ENCODE measurements at regions not wholly inside any gene's neighbourhood (a gene's known extent, or its start where the extent isn't known, plus 50 kb on each side); places are given as distances from the start of the nearest gene placed in this dataset.

GRCh38 chr20:24079661-24080412 is 91.3 kb upstream of the GGTLC1 start:
- no peak overlapping the region for H3K27ac ChIP-seq
- no peaks in the 10 kb centered on the region for H3K27me3 ChIP-seq
- no peaks in the 10 kb centered on the region for H3K36me3 ChIP-seq
- TF ChIP-seq, protein P1, sequence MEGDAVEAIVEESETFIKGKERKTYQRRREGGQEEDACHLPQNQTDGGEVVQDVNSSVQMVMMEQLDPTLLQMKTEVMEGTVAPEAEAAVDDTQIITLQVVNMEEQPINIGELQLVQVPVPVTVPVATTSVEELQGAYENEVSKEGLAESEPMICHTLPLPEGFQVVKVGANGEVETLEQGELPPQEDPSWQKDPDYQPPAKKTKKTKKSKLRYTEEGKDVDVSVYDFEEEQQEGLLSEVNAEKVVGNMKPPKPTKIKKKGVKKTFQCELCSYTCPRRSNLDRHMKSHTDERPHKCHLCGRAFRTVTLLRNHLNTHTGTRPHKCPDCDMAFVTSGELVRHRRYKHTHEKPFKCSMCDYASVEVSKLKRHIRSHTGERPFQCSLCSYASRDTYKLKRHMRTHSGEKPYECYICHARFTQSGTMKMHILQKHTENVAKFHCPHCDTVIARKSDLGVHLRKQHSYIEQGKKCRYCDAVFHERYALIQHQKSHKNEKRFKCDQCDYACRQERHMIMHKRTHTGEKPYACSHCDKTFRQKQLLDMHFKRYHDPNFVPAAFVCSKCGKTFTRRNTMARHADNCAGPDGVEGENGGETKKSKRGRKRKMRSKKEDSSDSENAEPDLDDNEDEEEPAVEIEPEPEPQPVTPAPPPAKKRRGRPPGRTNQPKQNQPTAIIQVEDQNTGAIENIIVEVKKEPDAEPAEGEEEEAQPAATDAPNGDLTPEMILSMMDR (IDR thresholded peaks at IDR 0.05) = no peak
- H3K9me3 ChIP-seq = no peaks in the 10 kb centered on the region
- H3K4me1 ChIP-seq = no peaks in the 10 kb centered on the region
- no peak for DNase-seq (ENCODE audit: low spot score)
- no peak overlapping the region for H3K4me3 ChIP-seq

DNA sequence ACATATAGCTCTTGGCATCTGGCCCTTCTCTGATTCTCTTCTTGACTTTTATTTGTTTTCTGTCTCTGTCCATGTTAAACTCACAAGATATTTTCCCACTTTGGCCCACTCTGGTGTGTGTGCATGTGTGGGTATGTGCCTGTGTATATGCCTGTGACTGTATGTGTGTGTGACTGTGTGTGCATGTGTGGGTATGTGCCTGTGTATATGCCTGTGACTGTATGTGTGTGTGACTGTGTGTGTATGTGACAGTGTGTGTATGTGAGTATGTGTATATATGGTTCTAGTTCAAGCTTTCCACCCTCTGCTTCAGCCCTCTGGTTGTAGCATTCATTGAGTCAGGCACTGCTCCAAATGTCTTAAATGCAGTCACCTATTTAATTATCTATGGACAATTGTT is 88.6 kb upstream of the GGTLC1 start:
- no peak overlapping the region for H3K27ac ChIP-seq
- H3K36me3 ChIP-seq = no peaks in the 10 kb centered on the region
- H3K27me3 ChIP-seq = no peaks in the 10 kb centered on the region
- H3K4me3 ChIP-seq = no peak overlapping the region
- TF ChIP-seq, protein P1 (IDR thresholded peaks at IDR 0.05) = no peak
- DNase-seq (ENCODE audit: low spot score) = no peak
- H3K9me3 ChIP-seq = peaks cover 0 to 3% of the 10 kb centered on the region in 2 donors
- H3K4me1 ChIP-seq = no peaks in the 10 kb centered on the region

- DNase-seq (ENCODE audit: low spot score) = no peak
- no peaks in the 10 kb centered on the region for H3K27me3 ChIP-seq
- H3K4me1 ChIP-seq = no peaks in the 10 kb centered on the region
- TF ChIP-seq, protein P1 (IDR thresholded peaks at IDR 0.05) = no peak
- no peak overlapping the region for H3K27ac ChIP-seq
- H3K4me3 ChIP-seq = no peak overlapping the region
- peaks cover 0 to 28% of the 10 kb centered on the region in 2 donors for H3K9me3 ChIP-seq
- H3K36me3 ChIP-seq = no peaks in the 10 kb centered on the region
These were observed 82.1 kb upstream of the GGTLC1 start for GRCh38 chr20:24070679-24071078.

DNA sequence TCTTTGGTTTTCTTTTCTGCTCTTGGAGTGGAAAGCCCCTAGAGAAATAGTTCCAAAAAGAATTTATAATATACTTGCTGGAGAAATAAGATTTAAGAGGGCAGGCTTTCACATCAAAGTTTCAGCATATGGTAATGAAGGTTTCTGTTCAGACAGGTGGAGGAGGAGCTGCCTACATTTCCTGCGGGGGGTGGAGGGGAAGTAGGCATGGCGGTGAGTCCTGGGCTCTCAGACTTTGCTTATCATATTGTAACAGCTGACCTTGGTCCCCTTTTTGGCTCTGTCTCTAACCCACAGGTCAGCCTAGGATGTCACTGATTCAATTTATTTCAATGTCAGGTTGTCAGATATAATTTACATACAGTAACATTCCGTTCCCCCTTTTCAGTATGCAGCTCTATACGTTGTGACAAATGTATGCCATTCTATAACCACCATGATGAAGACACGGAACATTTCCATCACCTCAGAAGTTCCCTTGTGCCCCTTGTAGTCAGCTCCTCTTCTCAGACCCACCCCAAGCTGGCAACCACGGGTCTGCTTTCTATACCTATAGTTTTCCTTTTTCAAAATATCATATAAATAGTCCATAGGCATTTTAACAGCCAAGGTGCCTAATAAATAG is 77.6 kb upstream of the GGTLC1 start:
- Histone ChIP-seq H3K36me3 (no peaks in the 10 kb centered on the region), H3K27ac (no peak overlapping the region), H3K27me3 (no peaks in the 10 kb centered on the region), H3K4me1 (no peaks in the 10 kb centered on the region), H3K9me3 (peaks cover 0 to 18% of the 10 kb centered on the region in 2 donors), H3K4me3 (no peak overlapping the region)
- TF ChIP-seq, protein P1 (IDR thresholded peaks at IDR 0.05) = no peak
- no peak for DNase-seq (ENCODE audit: low spot score)

DNA sequence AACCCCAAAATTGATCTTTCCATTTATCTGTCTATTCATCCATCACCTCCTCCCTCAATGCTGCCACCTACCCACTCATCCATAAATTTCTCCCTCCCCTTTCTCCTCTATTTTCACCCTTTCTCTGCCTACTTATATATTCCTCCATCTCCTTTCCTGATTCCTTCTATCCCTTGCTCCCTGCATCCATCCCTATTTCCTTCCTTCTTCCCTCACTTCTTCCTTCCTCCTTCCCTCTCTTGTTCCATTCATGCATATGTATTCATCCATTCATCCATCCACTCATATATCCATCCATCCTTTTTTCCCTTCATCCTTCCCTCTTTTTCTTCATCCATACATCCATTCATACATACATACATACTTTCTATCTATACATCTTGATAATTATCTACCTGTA is 76.3 kb upstream of the GGTLC1 start:
- peaks cover 0 to 8% of the 10 kb centered on the region in 2 donors for H3K9me3 ChIP-seq
- no peaks in the 10 kb centered on the region for H3K36me3 ChIP-seq
- H3K4me3 ChIP-seq = no peak overlapping the region
- TF ChIP-seq, protein P1 (IDR thresholded peaks at IDR 0.05) = no peak
- H3K4me1 ChIP-seq = no peaks in the 10 kb centered on the region
- no peaks in the 10 kb centered on the region for H3K27me3 ChIP-seq
- H3K27ac ChIP-seq = no peak overlapping the region
- DNase-seq (ENCODE audit: low spot score) = no peak
